Activated CD4-positive, alpha-beta T cell treated with anti-CD3 and anti-CD28 coated beads, Interleukin-2, Interleukin-6, amounts not matched to agents 100 ng/mL and 50 ng/mL, durations not matched to agents 16 hours and 8 hours (primary cell): ENCODE measurements at regions not wholly inside any gene's neighbourhood (a gene's known extent, or its start where the extent isn't known, plus 50 kb on each side); places are given as distances from the start of the nearest gene placed in this dataset.
A peak's percentile ranks its signal among the peaks of the same experiment; 100 is the strongest.
"Not testable (repeated sequence)": the region's sequence is repeated elsewhere in the genome, so short reads cannot be mapped to it uniquely, and the experiment has no call there.

Experiments used
- DNase-seq: peaks from one replicate; pipeline ENCODE4 v3.0.0-alpha.2; 2020

DNA sequence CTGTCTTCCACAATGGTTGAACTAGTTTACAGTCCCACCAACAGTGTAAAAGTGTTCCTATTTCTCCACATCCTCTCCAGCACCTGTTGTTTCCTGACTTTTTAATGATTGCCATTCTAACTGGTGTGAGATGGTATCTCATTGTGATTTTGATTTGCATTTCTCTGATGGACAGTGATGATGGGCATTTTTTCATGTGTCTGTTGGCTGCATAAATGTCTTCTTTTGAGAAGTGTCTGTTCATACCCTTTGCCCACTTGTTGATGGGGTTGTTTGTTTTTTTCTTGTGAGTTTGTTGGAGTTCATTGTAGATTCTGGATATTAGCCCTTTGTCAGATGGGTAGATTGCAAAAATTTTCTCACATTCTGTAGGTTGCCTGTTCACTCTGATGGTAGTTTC lies 153.1 kb downstream of the ALX1 start:
- not testable (repeated sequence) for DNase-seq

DNA sequence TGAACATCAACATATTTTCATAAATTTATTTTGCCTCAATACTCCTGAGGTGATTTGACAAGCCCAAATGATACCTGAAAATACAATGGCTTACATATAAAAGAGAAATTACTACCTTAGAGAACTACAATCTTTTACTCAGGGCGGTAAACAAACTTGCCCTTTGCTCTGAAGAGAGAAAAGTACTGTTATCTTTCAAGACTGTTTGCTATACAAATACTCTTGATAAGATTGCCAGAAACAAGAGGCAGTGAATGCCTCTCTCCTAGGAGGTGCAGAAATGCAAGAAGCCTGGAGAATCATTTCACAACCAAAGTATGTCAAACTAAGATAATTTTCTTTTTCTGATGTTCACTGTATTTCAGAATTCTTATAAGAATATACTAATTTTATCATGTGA lies 160.3 kb downstream of the ALX1 start:
- DNase-seq = no peak

DNA sequence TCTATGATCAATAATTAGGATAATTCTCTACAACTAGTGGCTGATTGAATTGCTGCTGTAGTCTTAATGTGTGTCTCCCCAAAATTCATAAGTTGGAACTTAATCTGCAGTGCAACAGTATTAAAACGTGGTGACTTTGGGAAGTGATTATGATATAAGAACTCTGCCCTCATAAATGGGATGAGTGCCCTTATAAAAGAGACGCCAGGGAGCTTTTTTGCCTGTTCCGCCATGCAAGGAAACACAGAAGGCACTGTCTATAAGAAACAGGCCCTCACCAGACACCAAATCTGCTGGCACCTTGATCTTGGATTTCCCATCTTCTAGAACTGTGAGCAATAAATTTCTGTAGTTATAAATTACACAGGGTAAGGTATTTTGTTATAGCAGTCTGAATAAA lies 161.0 kb downstream of the ALX1 start:
- no peak for DNase-seq

DNA sequence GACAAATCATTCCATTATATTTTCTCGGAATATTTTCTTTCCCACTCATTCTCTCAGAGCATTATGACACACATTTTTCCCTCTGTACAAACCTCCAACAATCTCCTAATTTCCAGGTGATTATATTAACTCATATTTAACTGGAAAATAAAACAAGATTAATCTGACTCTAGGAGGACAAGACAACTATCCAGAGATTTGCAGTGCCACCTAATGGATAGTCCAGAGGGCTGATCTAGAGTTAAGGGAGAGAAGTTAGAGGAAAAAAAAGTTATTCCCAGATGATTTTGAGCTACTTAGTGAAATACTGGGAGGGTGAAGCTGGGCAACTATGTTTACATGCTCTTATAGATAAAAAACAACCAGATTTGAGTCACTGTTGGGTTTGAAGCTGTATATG lies 161.7 kb downstream of the ALX1 start:
- DNase-seq = no peak

DNA sequence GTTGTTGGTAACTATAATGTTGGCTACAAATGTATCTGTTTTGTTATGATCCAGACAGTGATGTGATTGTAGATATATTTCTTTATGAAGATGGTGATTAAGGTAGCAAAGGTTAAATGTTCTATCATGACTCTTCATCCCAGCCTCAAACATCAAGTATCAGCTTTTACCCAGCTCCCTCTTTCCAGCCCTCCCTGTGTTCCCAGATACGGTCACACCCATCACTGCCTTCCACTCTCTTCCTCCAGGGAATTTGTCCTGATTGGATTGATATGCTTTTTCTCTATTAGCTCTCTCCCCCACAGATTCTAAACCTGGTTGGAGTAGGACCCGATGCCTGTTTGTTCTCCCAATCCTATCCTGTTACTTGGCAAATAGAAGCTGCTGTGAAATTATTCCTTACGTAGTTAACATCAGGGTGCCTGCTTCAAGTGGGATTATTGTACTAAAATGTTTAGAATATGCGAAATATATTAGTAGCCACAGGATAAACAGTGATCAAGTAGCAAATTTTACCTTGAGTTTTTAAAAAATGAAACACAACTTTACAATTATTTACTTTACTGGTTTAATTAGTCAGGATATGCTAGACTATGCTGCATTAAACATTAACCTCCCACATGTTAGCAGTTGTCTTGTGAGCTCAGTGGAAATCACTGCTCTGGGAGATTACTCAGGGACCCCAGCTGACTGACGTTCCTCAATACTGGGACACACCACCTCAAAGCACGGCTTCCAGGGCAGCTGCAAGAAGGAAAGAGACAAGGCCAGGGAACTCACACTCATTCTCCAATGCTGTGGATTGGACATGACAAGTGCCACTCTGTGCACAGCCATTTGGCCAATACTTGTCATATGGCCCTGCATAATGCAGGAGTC lies 165.3 kb downstream of the ALX1 start:
- no peak for DNase-seq

DNA sequence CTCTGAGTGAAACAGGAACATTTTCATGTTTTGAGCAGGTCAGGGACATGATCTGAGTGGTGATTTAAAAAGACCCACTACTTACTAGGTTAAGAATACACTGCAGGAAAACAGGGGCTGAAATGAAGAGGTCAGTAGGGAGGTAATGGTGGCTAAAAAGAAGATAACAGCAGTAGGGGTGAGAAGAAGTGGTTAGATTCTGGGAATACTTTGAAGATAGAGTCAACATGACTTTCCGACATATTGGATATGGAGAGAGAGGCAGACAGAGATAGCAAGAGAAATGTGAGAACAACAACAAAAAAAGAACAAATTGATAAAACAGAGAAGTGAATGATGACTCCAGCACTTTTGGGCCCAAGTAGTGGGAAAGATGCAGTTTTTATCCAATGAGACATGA lies 168.0 kb downstream of the ALX1 start:
- no peak for DNase-seq

DNA sequence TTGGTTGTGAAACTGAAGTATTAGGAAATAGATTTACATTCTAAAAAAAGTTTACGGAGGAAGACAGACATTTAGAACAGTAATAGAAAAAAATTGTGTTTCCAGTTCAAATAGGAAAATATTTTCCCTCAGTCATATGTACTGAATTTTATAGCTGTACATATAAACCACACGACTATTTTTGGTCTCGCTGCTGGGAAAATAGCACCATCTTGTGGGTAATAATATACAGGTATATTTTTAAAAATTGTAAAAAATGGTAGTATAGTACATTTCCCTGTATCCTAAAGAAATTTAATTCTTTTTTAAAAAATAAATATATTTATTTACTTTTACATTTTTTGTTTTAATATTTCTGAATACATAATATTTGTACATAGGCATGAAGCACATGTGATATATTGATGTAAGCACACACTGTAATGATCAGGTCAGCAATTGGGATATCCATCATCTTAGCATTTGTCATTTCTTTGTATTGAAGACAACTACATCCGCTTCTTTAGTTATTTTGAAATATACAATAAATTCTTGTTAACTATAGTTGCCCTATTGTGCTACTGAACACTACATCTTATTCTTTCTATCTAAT lies 168.6 kb downstream of the ALX1 start:
- DNase-seq = no peak

DNA sequence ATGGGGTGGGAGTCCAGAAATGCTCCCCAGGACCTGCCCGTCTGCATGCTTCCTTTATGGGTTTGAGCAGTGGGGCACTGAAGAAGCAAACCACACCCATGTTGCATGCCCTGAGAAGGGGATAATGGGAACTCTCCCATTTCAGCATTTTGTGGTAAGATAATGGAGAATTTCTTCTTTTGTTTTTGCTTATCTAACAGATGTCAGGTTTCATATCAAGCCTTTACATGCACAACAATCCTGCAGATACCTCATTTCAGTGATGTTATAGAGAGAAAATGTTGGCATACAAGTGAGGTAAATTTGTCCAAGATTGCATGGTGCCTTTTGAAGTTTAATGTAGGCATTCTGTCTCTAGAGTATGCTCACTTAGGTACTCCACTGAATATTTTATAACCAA lies 177.0 kb downstream of the ALX1 start:
- DNase-seq = no peak

DNA sequence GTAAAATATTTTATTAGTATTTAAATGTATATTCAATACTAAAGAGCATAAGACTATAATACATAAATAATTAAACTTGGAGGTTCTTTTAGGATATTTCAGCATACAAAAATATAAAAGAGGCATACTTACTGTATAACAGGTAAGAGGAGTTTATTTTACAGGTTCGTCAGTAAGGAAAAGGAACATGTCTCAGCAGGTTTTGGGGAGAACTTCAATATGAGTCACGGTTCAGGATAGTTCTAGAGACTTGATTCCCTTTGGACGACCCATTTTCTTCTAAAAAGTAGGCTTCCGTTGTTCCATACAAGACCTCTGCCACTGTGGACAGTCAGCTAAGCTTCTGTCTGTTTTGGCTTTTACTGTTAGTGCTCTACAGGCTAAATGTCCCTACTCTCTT lies 181.1 kb downstream of the ALX1 start:
- no peak for DNase-seq

DNA sequence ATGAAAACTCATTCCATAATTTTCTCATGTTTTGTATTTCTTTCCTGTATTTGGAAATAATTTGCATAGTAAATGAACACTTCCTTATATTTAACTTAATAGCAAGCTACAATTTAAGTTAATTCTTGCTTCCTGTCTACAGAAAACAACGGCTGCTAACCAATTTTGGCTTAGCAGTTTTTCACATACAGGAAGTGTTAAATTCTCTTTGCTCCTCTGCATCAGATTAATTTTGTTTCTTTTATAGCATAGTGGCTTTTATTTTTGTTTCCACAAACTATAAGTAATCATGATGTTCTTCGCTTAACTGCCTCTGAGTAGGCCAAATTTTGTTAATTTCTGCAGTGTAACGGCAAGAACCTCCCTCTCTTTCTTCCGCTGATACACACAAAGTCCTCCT lies 182.9 kb downstream of the ALX1 start:
- no peak for DNase-seq

DNA sequence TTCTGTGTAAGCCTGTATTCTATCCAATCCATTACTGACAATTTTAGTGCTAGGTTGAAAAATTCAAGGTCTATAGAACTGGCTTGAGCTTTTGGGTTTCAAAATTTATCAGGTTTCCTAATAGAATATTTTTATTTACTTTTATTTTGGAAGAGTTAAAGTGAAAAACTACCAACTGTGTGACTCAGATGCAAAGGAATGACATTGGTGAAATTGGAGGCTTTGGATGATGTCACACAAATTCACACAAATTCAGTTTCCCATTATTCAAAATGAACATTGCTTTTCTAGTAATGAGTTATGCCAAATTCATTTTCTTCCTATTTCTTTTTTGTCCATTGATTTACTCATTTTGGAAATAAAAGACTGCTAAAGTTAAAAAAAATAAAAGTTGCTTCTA lies 186.9 kb downstream of the ALX1 start:
- DNase-seq = no peak

DNA sequence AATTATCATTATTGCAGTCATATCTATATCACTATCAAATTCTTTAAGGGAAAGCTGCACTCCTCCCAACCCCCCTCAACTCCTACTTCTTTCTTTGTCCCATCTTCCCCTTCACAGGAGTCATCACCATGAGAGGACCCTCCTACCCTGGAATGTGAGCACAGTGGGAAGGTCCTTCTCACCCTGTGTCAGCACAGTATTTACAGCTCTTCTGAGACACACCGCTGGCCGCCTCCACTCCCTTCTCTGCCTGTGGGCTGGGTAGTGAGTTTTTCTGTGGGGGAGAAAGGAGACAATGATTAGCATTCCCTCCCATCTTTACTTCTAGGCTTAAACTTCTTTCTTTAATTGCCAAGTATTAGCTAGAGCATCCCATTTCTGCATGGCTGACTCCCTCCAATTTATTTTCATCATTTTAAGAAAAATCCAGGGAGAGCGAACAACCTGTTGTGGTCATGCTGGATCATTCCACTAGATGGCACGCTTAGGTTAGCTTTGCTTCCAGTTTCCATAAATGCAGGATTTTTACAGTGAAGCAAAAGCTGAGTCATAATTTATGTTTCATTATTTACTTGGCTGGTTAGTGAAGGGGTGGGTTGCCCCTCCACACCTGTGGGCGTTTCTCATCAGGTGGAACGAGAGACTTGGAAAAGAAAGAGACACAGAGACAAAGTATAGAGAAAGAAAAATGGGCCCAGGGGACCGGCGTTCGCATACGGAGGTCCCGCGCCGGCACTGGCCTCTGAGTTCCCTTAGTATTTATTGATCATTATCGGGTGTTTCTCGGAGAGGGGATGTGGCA lies 188.5 kb downstream of the ALX1 start:
- DNase-seq = peak; percentile 53

DNA sequence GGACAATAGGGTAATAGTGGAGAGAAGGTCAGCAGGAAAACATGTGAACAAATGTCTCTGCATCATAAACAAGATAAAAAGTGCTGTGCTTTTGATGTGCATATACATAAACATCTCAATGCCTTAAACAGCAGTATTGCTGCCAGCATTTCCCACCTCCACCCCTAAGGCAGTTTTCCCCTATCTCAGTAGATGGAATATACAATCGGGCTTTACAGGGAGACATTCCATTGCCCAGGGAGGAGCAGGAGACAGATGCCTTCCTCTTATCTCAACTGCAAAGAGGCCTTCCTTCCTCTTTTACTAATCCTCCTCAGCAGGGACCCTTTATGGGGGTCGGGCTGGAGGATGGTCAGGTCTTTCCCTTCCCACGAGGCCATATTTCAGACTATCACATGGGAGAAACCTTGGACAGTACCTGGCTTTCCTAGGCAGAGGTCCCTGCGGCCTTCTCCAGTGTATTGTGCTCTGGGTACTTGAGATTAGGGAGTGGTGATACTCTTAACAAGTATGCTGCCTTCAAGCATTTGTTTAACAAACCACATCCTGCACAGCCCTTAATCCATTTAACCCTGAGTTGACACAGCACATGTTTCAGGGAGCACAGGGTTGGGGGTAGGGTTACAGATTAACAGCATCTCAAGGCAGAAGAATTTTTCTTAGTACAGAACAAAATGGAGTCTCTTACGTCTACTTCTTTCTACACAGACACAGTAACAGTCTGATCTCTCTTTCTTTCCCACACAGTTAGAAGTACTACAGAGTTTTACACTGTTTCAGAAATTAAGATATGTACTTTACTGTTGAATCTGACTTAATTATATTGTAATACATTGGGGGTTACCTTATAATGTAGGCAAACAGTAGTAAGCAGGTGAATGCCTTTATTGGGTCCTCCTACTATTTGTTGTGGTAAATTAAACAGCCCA lies 189.4 kb downstream of the ALX1 start:
- DNase-seq = not testable (repeated sequence)

DNA sequence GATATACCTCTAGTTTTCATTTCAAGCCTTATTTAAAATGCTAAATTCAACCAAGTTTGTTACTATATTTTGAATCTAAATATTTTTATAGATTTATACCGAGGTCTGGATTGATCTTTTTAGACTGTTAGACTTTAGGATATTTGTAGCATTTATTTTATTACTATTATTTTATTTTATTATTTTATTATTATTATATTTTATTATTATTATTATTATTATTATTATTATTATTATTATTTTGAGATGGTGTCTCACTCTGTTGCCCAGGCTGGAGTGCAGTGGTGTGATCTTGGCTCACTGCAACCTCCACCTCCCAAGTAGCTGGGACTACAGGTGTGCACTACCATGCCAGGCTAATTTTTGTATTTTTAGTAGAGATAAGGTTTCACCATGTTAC lies 195.3 kb downstream of the ALX1 start:
- DNase-seq = not testable (repeated sequence)

DNA sequence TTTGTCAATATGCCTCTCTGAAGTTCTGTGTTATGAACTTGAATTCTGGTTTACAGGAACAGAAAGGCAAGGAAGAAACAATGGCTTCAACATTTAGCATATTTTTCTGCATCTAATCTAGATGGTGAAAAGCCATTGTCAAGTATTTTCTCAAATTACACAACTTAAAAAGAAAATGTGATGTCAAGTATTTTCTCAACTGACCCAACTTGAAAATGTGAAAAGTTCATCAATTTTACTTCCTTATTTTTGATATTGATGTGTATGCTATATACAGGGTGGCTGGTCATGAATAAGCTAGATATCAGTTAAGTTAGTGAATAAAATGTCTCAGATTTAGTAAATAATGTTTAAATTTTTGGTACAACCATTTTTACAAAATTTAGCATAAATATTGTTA lies 196.7 kb downstream of the ALX1 start:
- DNase-seq = no peak

DNA sequence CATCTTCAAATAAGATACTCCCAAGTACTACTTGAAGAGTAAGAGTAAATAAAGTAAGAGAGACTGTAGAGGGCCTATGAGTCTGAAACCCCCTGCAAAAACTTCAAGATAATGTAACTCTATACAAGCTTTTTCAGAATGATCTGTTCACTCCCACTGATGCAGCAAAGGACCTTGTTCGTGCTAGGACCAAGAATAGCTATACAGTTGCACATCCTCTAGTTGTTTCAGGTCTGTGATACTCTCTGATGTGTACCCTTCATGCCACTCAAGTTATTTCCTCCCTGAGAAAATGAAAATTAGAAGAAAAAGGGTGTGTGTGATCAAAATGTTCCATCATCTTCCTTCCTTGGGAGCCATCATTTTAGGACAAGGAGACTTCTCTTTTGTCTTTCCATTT lies 204.4 kb downstream of the ALX1 start:
- DNase-seq = no peak

DNA sequence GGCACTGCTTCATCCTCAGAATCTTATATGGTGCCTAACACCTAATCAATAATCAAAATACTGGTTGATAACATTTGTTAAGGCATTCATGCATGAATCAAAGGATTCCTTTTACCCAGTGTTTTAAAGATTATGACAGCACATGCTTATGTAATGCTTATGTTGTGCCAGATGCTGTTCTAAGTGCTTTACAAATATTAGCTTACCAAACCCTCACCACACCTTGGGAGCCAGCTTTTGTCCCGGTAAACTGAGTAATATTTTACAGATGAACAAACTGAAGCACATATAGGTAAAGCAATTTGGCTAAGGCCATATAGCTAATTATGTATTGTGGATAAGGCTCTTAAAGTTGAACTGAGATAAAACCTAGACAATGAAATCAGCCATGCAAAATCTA lies 209.2 kb downstream of the ALX1 start:
- no peak for DNase-seq

DNA sequence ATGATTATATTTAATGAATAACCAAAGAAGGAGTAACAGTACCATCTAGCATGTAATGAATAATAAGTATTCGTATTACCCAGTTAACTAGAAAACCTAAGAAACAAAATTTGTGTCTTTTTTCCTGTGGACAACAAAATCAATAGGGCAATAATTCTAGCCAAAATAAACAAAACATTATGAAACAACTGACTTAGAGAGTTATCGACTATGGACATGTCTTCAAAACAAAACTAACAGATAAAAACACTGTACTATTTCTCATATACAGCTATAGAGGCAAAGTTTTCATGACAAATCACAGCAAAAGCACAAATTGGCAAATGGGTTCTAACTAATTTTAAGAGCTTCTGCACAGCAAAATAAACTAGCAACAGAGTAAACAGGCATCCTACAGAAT lies 224.1 kb downstream of the ALX1 start:
- no peak for DNase-seq

DNA sequence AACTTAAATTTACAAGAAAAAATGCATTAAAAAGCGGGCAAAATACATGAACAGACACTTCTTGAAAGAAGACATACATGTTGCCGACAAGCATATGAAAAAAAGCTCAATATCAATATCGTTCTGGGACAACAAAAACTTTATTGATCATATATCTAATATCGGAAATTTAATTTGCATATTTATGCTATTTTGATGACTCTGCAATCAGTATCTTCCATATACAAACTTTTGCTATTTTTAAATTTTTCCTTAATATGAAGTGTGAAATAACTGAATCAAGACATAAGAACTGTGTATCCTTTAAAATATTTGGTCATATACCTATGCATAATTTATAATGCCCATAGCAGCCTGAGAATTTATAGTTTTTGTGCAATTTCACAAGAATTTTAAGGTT lies 224.6 kb downstream of the ALX1 start:
- no peak for DNase-seq

DNA sequence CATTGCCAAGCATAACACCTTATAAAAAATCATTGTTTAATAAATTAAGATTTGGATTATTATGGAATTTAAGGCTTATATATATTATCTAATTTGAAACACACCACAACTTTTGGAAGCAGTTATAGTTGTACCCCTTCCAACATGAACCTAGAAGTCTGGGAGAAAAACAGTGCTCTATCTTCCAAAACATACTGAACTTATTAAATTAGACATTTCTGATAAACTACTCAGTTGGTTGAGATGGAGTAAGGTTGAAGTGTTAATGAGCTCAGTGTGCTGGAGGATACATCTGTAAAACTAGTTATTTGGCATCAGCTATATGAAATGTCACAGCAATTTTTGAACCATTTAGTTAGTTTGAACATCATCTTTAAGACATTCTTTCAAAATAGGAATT lies 227.4 kb downstream of the ALX1 start:
- DNase-seq = no peak

DNA sequence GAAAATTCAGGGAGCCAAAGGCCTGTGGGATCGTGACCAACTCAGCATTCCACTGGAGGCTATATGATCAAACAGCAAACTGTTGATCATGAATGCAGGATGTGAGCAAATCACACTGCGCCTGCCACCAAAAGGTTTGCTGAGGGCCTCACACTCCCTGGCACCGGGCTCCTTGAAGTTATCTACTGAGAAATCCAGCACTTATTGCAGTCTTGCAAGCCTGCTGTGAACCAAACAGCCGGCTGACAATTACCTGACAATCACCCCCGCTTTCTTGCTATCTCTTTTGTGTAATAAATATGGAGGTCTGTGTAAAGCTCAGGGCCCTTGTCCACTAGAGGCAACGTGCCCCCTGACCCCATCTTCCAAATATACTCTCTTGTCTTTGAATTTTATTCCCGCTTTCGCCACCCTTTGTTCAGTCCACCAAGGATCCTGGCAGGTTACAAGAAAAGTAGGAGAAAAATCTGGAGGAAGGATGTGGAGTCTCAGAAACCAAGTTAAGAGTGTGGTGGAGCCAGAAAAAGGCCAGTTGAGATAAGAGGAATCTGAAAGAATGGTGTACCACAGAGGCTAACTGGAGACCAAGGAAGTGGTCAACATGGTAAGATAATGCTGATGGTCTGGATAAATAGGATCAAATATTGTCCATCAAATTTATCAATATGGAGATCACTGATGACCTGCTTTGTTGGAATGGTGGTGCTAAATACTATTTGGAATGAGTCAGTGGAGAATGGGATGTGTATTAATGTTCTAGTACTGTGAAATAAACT lies 229.2 kb downstream of the ALX1 start:
- no peak for DNase-seq

DNA sequence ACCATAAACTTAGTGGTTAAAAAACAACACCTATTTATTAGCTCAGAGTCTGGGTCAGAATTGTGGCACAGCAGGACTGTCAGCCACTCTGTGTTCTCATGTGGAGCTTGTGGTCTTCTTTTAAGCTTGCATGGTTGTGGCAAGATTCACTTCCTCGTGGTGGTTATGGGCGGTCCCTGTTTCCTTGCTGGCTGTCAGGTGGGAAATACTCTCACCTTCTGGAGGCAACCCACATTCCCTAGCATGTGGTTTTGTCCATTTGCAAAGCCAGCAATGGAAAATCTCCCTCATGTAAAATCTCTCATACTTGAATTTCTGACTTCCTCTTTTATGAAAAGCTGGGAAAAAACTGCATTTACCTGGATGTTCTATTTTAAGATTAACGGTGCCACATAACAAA lies 229.8 kb downstream of the ALX1 start:
- DNase-seq = no peak
